GM12872 (cell line): ENCODE measurements at regions not wholly inside any gene's neighbourhood (a gene's known extent, or its start where the extent isn't known, plus 50 kb on each side); places are given as distances from the start of the nearest gene placed in this dataset.

ENCODE experiments used
- CTCF ChIP-seq: IDR thresholded peaks from 3 replicates; pipeline ENCODE4 v1.5.1; 2011; ENCODE audit warnings: low read depth, mild to moderate bottlenecking, low read length, moderate library complexity; ENCODE audit not compliant: insufficient read depth

DNA sequence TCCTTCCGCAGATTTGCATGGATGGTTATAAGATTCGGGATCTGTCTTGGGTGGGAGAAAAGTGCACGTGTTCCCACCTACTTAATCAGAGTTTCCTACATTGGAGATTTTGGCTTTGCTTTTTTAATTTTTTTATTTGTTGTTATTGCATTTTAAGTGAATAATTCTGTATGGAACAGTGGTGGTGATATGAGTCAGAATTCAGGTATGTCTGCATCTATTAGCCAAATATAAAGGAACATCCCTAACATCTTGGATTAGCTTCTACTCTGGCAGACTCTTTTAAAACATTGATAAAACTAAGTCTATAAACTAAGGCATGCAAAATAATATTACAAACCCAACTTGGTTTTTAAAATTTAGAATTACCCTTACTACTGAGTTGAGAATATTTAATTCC, 659.8 kb upstream of the EPHA5 start:
- no peak for TF ChIP-seq CTCF

GRCh38 chr4:66328803-66329574, 658.7 kb upstream of the EPHA5 start:
- no peak for TF ChIP-seq CTCF

GRCh38 chr4:66307641-66308438, 637.6 kb upstream of the EPHA5 start:
- no peak for TF ChIP-seq CTCF

DNA sequence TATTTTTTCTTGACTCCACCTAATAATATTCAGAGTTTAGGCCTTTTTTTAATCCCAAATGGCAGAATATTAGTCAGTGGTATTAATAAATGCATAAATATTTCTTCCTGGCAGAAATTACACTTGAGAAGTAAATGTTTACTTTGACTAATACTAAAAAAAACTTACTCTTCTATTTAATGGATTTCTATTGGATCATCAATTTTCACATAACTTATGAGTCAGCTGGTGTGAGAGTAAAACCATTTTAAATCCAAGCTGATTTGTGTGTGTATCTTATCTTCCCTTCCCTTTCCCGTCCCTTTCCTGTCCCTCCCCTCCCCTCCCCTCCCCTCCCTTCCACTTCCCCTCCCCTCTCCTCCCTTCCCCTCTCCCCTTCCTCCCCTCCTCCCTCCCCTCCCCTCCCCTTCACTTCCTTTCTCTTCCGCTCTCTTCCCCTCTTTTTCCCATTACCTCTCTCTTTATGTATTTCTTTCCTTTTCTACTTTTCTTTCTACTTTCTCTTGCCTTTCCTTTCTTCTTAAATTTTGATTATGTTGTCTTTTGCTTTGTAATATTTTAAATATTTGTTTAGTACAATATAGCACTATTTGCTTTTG, 630.1 kb upstream of the EPHA5 start:
- TF ChIP-seq CTCF = no peak

DNA sequence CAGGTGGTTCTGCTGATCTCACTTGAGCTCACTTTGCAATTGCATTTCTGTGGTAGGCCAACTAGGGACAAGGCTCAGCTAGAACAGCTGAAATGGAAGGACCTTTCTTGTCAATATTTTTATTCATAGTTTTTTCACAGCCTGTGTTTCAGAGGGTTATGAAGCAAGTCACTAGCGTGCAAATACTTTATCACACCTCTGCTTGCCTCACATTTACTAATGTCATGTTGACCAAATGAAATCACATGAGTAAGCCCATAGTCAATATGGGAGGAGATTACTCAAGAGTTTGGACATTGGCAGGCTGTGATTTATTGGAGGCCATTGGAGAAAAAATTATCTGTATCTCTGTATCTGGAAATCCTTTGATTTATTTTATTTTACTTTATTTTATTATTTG, 628.3 kb upstream of the EPHA5 start:
- no peak for TF ChIP-seq CTCF

GRCh38 chr4:66297703-66298102, 627.4 kb upstream of the EPHA5 start:
- no peak for TF ChIP-seq CTCF

DNA sequence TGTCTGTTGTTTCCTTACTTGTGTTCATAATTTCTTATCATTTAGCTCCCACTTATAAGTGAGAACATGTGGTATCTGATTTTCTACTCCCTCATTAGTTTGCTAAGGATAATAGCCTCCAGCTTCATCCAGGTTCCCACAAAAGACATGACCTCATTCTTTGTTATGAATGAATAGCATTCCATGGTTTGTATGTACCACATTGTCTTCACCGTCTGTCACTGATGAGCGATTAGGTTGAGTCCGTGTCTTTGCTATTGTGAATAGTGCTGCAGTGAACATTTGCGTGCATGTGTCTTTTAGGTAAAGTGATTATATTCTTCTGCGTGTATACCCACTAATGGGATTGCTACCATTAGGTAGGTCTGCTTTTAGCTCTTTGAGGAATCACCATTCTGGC, 624.3 kb upstream of the EPHA5 start:
- TF ChIP-seq CTCF = no peak
